ENCODE measurements at regions not wholly inside any gene's neighbourhood (a gene's known extent, or its start where the extent isn't known, plus 50 kb on each side); places are given as distances from the start of the nearest gene placed in this dataset.

GRCh38 chr1:81351864-81352263 is 448.9 kb upstream of the ADGRL2 start (continued):
- TF ChIP-seq ATF3 (IDR thresholded peaks at IDR 0.05) (no peak), EGR1 (IDR thresholded peaks at IDR 0.05; ENCODE audit: low read depth in 2 of 2) (no peak), FOXA1 (IDR thresholded peaks at IDR 0.05) (no peak), FOXA2 (IDR thresholded peaks at IDR 0.05) (no peak)

GRCh38 chr1:81349194-81349965 is 451.4 kb upstream of the ADGRL2 start:
- H3K27me3 ChIP-seq (ENCODE audit: control insufficient read depth in 4 of 4, insufficient read depth in 4 of 4, low read length in 3 of 4), result no peaks in the 10 kb centered on the region
- H3K4me1 ChIP-seq (ENCODE audit: control insufficient read depth in 4 of 4, insufficient read depth in 4 of 4, low read length in 3 of 4), result peaks cover 0 to 1% (median 0%) of the 10 kb centered on the region in 4 donors
- no peak overlapping the region for H3K9ac ChIP-seq (ENCODE audit: low read depth in 1 of 2, low read length in 2 of 2)
- H3K36me3 ChIP-seq (ENCODE audit: control insufficient read depth in 4 of 4, insufficient read depth in 3 of 4, low read depth in 1 of 4, low read length in 3 of 4), result no peaks in the 10 kb centered on the region
- no peak for DNase-seq (ENCODE audit: low spot score)
- no peak for TF ChIP-seq ATF3 (IDR thresholded peaks at IDR 0.05)
- TF ChIP-seq NR2F2 (IDR thresholded peaks at IDR 0.05), result no peak
- TF ChIP-seq REST (IDR thresholded peaks at IDR 0.05), result no peak
- TF ChIP-seq SP1 (IDR thresholded peaks at IDR 0.05), result no peak
- no peak for TF ChIP-seq HNF4G (IDR thresholded peaks at IDR 0.05)
- TF ChIP-seq HNF4A (conservative IDR thresholded peaks at IDR 0.05), result no peak
- TF ChIP-seq MAX (IDR thresholded peaks at IDR 0.05), result no peak
- TF ChIP-seq EGR1 (IDR thresholded peaks at IDR 0.05; ENCODE audit: low read depth in 2 of 2), result no peak
- TF ChIP-seq CTCF (IDR thresholded peaks at IDR 0.05; ENCODE audit: low read depth, low read length, missing input control), result no peak
- no peak for TF ChIP-seq RXRA (IDR thresholded peaks at IDR 0.05)
- no peak for TF ChIP-seq GABPA (IDR thresholded peaks at IDR 0.05 in 1 of 2, conservative IDR thresholded peaks at IDR 0.05 in 1 of 2)
- no peak for TF ChIP-seq TAF1 (conservative IDR thresholded peaks at IDR 0.05)
- TF ChIP-seq RAD21 (IDR thresholded peaks at IDR 0.05), result no peak
- TF ChIP-seq JUND (IDR thresholded peaks at IDR 0.05), result no peak
- no peak for TF ChIP-seq FOXA1 (IDR thresholded peaks at IDR 0.05)
- TF ChIP-seq ZBTB33 (IDR thresholded peaks at IDR 0.05), result no peak
- H3K9me3 ChIP-seq (ENCODE audit: control insufficient read depth in 4 of 4, low read length in 3 of 4), result no peaks in the 10 kb centered on the region
- WGBS, result 49% methylated on average over 3 of the region's 3 CpGs
- H3K27ac ChIP-seq (ENCODE audit: low read depth in 1 of 2, low read length in 2 of 2), result no peak overlapping the region
- H3K4me3 ChIP-seq (ENCODE audit: low read depth in 1 of 3, low read length in 3 of 3), result no peak overlapping the region

All from liver (tissue), 8 donors.